Fibroblast of peridontal ligament (primary cell): ENCODE measurements at regions not wholly inside any gene's neighbourhood (a gene's known extent, or its start where the extent isn't known, plus 50 kb on each side); places are given as distances from the start of the nearest gene placed in this dataset.
"Not testable (repeated sequence)": the region's sequence is repeated elsewhere in the genome, so short reads cannot be mapped to it uniquely, and the experiment has no call there.

Experiments used
- DNase-seq: peaks from one replicate; pipeline ENCODE4 v3.0.0-alpha.2; 2010; ENCODE audit errors: extremely low read depth

DNA sequence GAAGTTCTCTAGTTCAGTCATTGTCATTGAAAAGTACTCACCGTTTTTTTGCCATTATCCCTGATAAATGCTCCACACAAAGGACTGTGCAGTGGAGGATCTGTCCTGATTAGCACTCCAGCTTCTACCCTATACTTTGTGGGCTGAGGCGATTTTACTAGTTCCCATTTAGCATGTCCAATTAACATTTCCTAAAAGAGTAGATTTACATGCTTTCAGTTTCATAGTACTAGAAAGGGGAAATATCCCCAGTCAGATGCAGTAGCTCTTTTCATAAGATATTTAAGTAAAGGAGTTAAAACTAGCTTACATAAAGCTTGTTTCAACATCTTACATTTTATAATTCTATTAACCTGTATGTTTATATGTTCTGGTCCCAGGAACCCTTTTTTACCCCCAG is 144.9 kb upstream of the APOOL start:
- DNase-seq = not testable (repeated sequence)

- DNase-seq = no peak
Observed at GRCh38 chrX:84865113-84865512, 138.6 kb upstream of the APOOL start.

- DNase-seq = not testable (repeated sequence)
Observed at GRCh38 chrX:84870281-84870680, 133.4 kb upstream of the APOOL start.

DNA sequence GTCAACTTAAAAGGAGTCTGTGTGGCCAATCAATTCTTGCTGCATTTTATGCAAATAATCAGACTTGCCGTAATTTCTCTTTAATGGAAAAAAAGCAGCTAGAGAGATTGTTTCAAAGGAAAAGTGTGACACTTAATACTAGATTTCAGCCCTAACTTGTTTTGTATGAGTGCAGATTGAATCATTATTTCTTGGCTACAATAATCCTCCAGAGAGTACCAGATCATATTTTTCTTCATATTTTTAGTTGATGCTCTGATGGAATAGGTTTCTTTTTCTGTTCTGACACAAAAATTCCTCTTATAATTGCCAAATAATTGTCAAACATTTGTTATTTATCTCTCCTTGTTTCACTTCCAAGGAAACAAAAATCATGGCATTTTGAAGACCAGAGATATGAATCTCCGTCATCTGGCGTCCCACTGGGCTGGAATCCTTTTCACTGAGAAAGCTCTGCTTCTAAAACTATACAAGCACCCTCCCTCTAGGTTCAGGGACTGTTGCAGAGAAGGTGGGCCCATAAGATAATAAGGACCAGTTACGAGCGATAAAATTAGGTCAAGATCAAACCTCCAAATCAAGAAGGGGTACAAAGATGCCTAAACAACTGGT is 131.4 kb upstream of the APOOL start:
- DNase-seq = not testable (repeated sequence)

GRCh38 chrX:84873176-84873575 is 130.5 kb upstream of the APOOL start:
- no peak for DNase-seq

GRCh38 chrX:84876876-84877275 is 126.8 kb upstream of the APOOL start:
- no peak for DNase-seq

- DNase-seq = no peak
Observed at GRCh38 chrX:84893897-84894296, 109.8 kb upstream of the APOOL start.

- peak; percentile 0 for DNase-seq
Observed at GRCh38 chrX:84907324-84907968, 96.2 kb upstream of the APOOL start.

- DNase-seq = no peak
Observed at GRCh38 chrX:84909151-84909550, 94.5 kb upstream of the APOOL start.

DNA sequence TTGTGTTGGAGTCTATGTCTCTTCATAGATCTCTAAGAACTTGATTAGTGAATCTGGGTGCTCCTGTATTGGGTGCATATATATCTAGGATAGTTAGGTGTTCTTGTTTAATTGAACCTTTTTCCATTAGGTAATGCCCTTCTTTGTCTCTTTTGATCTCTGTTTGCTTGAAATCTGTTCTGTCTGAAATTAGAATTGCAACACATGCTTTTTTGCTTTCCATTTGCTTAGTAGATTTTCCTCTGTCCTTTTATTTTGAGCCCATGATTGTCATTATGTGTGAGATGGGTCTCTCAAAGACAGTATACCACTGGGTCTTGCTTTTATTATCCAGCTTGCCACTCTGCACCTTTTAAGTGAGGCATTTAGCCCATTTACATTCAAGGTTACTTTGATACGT is 79.1 kb upstream of the APOOL start:
- DNase-seq = no peak

- DNase-seq = no peak
Observed at GRCh38 chrX:84932814-84933213, 70.9 kb upstream of the APOOL start.

- no peak for DNase-seq
Observed at GRCh38 chrX:84933956-84934556, 69.6 kb upstream of the APOOL start.
